Gastrocnemius medialis (tissue), 4 donors: ENCODE measurements at regions not wholly inside any gene's neighbourhood (a gene's known extent, or its start where the extent isn't known, plus 50 kb on each side); places are given as distances from the start of the nearest gene placed in this dataset.

Experiments
- ATAC-seq, 2 donors: fragments of 150-250 bp; one replicate each; pipeline ENCODE4 v1.9.1; 2016
- DNase-seq, 2 donors: peaks; one replicate each; pipeline ENCODE4 v3.0.0-alpha.2; 2019
- H3K27ac ChIP-seq, 4 donors: fragments of 200-600 bp; sonication (generic); 1 replicate in 1 of 4; 2 replicates in 3 of 4; pipeline ENCODE4 v1.5.1; 2016 to 2018; ENCODE audit warnings: mild to moderate bottlenecking in 2 of 4, moderate library complexity in 1 of 4
- H3K27me3 ChIP-seq, 3 donors: fragments of 200-600 bp; sonication (generic) in 2 of 3; 1 replicate in 1 of 3; 2 replicates in 2 of 3; pipeline versions ENCODE4 v1.5.1 to v1.6.0; 2016 to 2019; ENCODE audit warnings: mild to moderate bottlenecking in 1 of 3, moderate library complexity in 1 of 3
- H3K36me3 ChIP-seq, 2 donors: fragments of 200-600 bp; sonication (generic) in 1 of 2; one replicate each; pipeline ENCODE4 v1.5.1; 2017 to 2018
- H3K4me1 ChIP-seq, 2 donors: fragments of 200-600 bp; sonication (generic) in 1 of 2; one replicate each; pipeline ENCODE4 v1.5.1; 2016 to 2017; ENCODE audit warnings: mild to moderate bottlenecking in 2 of 2
- H3K4me3 ChIP-seq, 4 donors: fragments of 200-600 bp; sonication (generic) in 3 of 4; 1 replicate in 1 of 4; 2 replicates in 3 of 4; pipeline ENCODE4 v1.5.1; 2016 to 2019; ENCODE audit warnings: mild to moderate bottlenecking in 2 of 4
- H3K9me3 ChIP-seq, 3 donors: fragments of 200-600 bp; sonication (generic) in 2 of 3; 1 replicate in 1 of 3; 2 replicates in 2 of 3; pipeline ENCODE4 v1.5.1; 2016 to 2019
- POLR2A ChIP-seq, 2 donors: fragments of 450-650 bp; IDR thresholded peaks; one replicate each; pipeline ENCODE4 v1.6.1; 2017; ENCODE audit warnings: antibody characterized with exemption in 2 of 2, mild to moderate bottlenecking in 2 of 2, moderate library complexity in 2 of 2
- in situ Hi-C, 4 donors: fragments of 200-750 bp; cut with MboI; loops; one replicate each; pipeline versions ENCODE4 v1.15.0 to v1.8.0; 2017; ENCODE audit warnings: low sequenced_read_pairs in 4 of 4
- intact Hi-C: fragments of 100-400 bp; cut with DNase I; formaldehyde crosslinking; loops from one replicate; pipeline ENCODE4 v1.15.1; 2023; ENCODE audit warnings: low total_unique reads
- TF ChIP-seq, protein P1 (sequence below), 5 experiments: fragments of 450-650 bp in 3 of 5; fragments of 200-600 bp in 2 of 5; sonication (generic) in 2 of 5; IDR thresholded peaks in 4 of 5; conservative IDR thresholded peaks in 1 of 5; 1 replicate in 4 of 5; 2 replicates in 1 of 5; pipeline ENCODE4 v1.5.1; 2016 to 2019; ENCODE audit warnings: antibody characterized with exemption in 5 of 5, mild to moderate bottlenecking in 3 of 5, moderate library complexity in 3 of 5

DNA sequence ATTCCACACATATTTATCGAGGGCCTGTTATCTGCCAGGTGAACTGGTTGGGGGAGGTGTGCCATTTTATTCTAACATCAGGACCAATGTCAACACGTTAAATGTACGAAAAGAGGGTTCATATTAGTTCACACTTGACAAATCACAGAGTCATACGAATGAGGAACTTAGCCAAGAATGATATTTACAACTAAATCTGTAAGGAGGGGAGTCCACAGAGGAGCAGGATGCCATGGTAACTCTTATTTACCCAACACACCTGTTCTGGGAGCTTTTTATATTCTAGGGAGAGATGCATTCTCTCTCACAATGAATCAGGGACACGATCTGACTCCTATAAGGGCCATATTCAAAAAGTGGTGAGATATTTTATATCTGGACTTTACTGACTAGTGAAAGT lies 144.1 kb downstream of the CDC42EP3 start:
- H3K27ac ChIP-seq: no peak overlapping the region

DNA sequence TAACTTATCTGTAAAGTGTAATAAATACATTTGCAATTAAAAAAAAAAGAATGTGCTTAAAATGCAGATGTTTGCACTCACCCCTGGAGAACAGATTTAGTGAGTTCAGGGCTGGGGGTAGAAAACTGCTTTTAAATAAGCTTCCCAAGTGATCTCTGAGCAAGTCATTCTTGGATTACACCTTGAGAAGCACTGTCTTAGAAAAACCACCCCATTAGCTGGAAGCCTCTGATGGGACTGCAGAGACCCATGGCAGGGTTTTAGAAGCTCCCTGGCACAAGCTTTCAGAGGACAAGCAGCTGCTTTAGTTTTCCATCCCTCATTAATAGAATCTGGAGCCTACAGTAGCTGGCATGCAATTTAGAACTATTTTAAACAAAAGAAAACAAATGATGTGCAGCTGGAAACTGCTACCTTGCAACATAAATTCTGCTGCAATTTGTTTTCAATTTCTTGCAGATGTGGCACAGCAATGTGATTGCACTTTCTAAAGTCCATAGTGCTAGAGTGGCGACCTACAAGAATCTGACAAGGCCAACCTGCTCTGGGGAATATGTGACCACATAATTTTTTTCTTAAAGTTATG lies 141.5 kb downstream of the CDC42EP3 start:
- H3K27me3 ChIP-seq: no peaks in the 10 kb centered on the region
- DNase-seq (no peak), ATAC-seq (no peak)
- no peaks in the 10 kb centered on the region for H3K4me1 ChIP-seq
- no peaks in the 10 kb centered on the region for H3K9me3 ChIP-seq
- no peak for TF ChIP-seq POLR2A (IDR thresholded peaks at IDR 0.05)
- TF ChIP-seq, protein P1, sequence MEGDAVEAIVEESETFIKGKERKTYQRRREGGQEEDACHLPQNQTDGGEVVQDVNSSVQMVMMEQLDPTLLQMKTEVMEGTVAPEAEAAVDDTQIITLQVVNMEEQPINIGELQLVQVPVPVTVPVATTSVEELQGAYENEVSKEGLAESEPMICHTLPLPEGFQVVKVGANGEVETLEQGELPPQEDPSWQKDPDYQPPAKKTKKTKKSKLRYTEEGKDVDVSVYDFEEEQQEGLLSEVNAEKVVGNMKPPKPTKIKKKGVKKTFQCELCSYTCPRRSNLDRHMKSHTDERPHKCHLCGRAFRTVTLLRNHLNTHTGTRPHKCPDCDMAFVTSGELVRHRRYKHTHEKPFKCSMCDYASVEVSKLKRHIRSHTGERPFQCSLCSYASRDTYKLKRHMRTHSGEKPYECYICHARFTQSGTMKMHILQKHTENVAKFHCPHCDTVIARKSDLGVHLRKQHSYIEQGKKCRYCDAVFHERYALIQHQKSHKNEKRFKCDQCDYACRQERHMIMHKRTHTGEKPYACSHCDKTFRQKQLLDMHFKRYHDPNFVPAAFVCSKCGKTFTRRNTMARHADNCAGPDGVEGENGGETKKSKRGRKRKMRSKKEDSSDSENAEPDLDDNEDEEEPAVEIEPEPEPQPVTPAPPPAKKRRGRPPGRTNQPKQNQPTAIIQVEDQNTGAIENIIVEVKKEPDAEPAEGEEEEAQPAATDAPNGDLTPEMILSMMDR (IDR thresholded peaks at IDR 0.05 in 4 of 5, conservative IDR thresholded peaks at IDR 0.05 in 1 of 5): no peak
- no peak overlapping the region for H3K4me3 ChIP-seq
- intact Hi-C loops (loop anchor here (10.0 kb wide), 1 partner anchor 65 kb away; no protein-coding TSS in a partner anchor), in situ Hi-C loops (loop anchor here in 1 of 4 donors (10.0 to 25.0 kb wide), 2 partner anchors 115 to 307 kb away; no protein-coding TSS in a partner anchor)
- H3K27ac ChIP-seq: no peak overlapping the region
- no peaks in the 10 kb centered on the region for H3K36me3 ChIP-seq

More for the DNA sequence above, 144.1 kb downstream of the CDC42EP3 start:
- TF ChIP-seq, protein P1 (IDR thresholded peaks at IDR 0.05 in 4 of 5, conservative IDR thresholded peaks at IDR 0.05 in 1 of 5): no peak
- no peak for TF ChIP-seq POLR2A (IDR thresholded peaks at IDR 0.05)
- ATAC-seq (no peak), DNase-seq (no peak)
- Histone ChIP-seq H3K9me3 (no peaks in the 10 kb centered on the region), H3K4me3 (no peak overlapping the region), H3K36me3 (no peaks in the 10 kb centered on the region), H3K4me1 (peaks cover 14 to 16% of the 10 kb centered on the region in 2 donors), H3K27me3 (no peaks in the 10 kb centered on the region)
- in situ Hi-C loops: loop anchor here in 1 of 4 donors (25.0 kb wide), 1 partner anchor 310 kb away; no protein-coding TSS in a partner anchor
- intact Hi-C loops: no loop called here

DNA sequence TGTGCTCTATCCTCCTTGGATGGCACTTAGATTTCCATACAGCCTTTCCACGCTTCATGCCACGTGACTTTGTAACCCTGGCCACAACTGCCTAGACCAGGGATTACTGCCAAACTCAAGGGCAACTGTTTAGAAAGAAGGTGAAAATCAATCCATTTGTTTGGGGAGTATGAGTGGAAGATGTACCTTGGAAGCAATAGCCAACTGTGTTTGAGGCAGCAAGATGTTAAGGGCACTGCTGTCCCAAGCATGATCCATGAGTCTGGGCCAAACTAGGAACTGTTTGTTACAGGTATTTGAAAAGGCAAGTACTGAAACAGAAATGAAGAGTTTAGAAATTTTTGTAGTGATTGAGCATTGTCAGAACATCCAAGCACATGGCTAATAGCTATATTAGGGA lies 138.9 kb downstream of the CDC42EP3 start:
- Histone ChIP-seq H3K36me3 (no peaks in the 10 kb centered on the region), H3K4me1 (no peaks in the 10 kb centered on the region), H3K27ac (no peak overlapping the region), H3K4me3 (no peak overlapping the region), H3K9me3 (no peaks in the 10 kb centered on the region), H3K27me3 (no peaks in the 10 kb centered on the region)
- ATAC-seq (no peak), DNase-seq (no peak)
- no peak for TF ChIP-seq POLR2A (IDR thresholded peaks at IDR 0.05)
- TF ChIP-seq, protein P1 (IDR thresholded peaks at IDR 0.05 in 4 of 5, conservative IDR thresholded peaks at IDR 0.05 in 1 of 5): no peak
- in situ Hi-C loops (loop anchor here in 1 of 4 donors (10.0 to 25.0 kb wide), 2 partner anchors 118 to 305 kb away; no protein-coding TSS in a partner anchor), intact Hi-C loops (loop anchor here (10.0 kb wide), 1 partner anchor 68 kb away; no protein-coding TSS in a partner anchor)

DNA sequence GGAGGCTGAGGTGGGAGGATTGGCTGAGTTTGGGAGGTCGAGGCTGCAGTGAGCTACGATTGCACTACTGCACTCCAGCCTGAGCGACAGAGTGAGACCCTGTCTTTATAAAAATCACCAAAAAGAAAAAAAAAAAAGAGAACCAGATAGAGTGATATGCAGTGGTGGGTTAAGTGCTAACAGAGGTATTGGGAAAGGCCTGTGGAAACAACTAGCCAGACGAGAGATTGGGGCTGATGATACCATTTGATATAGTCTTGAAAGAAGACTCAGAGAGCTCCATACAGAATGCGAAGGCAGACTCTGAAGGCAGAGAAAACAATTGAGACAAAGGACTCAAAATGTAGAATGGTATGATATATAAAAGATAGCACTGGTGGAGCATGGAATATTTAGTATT lies 134.1 kb downstream of the CDC42EP3 start:
- intact Hi-C loops: loop anchor here (2.0 to 10.0 kb wide), 2 partner anchors 73 to 123 kb away; no protein-coding TSS in a partner anchor

More for the DNA sequence above, 134.1 kb downstream of the CDC42EP3 start:
- Histone ChIP-seq H3K27me3 (no peaks in the 10 kb centered on the region), H3K27ac (no peak overlapping the region), H3K36me3 (no peaks in the 10 kb centered on the region), H3K4me3 (no peak overlapping the region), H3K4me1 (no peaks in the 10 kb centered on the region), H3K9me3 (no peaks in the 10 kb centered on the region)
- in situ Hi-C loops: loop anchor here in 1 of 4 donors (10.0 to 25.0 kb wide), 2 partner anchors 123 to 300 kb away; no protein-coding TSS in a partner anchor
- ATAC-seq (no peak), DNase-seq (no peak)
- no peak for TF ChIP-seq POLR2A (IDR thresholded peaks at IDR 0.05)
- TF ChIP-seq, protein P1 (IDR thresholded peaks at IDR 0.05 in 4 of 5, conservative IDR thresholded peaks at IDR 0.05 in 1 of 5): no peak
